ENCODE measurements at regions not wholly inside any gene's neighbourhood (a gene's known extent, or its start where the extent isn't known, plus 50 kb on each side); places are given as distances from the start of the nearest gene placed in this dataset.

DNA sequence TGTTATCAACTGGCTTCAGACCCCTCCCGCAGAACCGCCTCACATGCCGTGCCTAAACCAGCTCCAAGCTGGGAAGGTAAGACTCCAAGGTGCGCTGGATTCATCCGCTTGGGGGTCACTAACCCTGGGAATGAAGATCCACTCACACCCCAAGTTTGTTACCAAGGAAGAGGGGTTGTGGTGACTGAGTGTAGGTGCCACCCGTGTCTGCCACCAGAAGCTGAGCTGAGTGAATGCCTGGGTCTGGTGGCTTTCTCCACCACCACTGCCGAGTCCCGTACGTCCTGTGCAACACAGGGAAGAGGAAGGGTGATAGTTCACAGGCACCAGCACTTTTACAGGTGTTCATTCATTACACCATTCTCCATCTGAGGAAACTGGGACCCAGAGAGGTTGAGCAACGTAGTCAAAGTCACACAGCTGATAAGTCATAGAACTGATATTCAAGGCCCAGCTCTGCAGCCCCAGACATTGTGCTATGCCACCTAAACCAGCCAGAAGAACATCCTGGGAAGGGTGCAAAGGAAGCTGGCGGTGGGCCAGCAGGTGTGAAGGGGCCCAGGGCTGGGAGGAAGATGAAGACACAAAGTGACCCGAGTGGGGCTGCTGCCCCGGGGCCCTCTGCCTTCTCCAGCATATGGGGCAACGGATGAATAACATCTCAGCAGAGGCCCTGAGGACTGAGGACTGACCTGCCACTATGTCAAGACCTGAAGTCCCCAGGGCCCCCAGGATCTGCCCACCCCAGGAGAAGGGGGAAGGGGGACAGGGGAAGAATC, 70.9 kb upstream of the PPP1R26 start:
- TF ChIP-seq POLR2AphosphoS5 (IDR thresholded peaks at IDR 0.05; ENCODE audit: low read depth, low read length) (no peak), POLR2A (IDR thresholded peaks at IDR 0.05; ENCODE audit: low read depth, low read length) (no peak), TAF1 (IDR thresholded peaks at IDR 0.05; ENCODE audit: low read depth, low read length) (no peak), PAX5 (IDR thresholded peaks at IDR 0.05; ENCODE audit: insufficient read depth, low read length, severe bottlenecking) (no peak), POU2F2 (IDR thresholded peaks at IDR 0.05; ENCODE audit: low read depth, low read length) (no peak), SPI1 (IDR thresholded peaks at IDR 0.05; ENCODE audit: low read depth, low read length) (no peak)
